Stromal cell of bone marrow (primary cell): ENCODE measurements at regions not wholly inside any gene's neighbourhood (a gene's known extent, or its start where the extent isn't known, plus 50 kb on each side); places are given as distances from the start of the nearest gene placed in this dataset.

Experiments
- DNase-seq: peaks from one replicate; pipeline ENCODE4 v3.0.0-alpha.2; 2012; ENCODE audit warnings: low read depth

- no peak for DNase-seq
Measured at GRCh38 chr4:1542516-1543320, 136.5 kb upstream of the NKX1-1 start.

GRCh38 chr4:1542226-1542490 lies 135.9 kb upstream of the NKX1-1 start:
- no peak for DNase-seq

- no peak for DNase-seq
Measured at GRCh38 chr4:1541449-1542225, 135.4 kb upstream of the NKX1-1 start.

DNA sequence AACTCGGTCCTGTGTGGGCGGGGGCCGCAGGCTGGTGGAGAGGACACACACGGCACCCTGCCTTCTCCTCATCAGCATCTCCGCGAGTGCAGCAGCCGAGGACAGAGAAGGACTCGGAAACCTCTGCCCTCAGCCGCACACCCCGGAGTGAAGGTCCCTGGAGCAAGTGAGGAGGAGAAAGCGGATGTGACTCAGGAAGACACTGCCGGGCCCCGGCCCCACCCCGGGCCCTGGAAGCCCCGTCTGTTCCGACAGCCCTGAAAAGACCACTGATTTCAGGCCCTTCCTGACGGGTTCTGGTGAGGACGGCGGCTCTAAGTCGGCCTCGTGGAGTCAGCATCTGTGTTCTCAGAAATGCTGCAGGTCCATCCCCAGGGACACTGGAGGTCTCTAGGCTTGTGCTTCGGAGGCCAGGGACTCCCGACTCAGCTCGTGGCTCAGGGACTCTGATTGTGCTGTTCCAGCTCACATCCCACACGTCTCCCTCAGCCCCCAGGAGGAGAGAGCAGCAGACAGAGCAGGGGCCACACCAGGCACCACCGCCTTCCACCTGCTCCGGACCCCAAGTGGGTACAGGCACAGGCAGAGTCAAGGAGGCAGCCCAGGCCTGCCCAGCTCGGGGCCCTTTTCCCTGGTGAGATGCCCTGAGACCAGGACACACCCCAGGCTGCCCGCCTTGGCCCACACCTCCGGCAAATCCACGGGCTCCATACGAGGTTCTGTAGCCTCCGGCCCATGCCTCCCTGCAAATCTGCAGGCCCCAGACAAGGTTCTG lies 134.5 kb upstream of the NKX1-1 start:
- DNase-seq = no peak

DNA sequence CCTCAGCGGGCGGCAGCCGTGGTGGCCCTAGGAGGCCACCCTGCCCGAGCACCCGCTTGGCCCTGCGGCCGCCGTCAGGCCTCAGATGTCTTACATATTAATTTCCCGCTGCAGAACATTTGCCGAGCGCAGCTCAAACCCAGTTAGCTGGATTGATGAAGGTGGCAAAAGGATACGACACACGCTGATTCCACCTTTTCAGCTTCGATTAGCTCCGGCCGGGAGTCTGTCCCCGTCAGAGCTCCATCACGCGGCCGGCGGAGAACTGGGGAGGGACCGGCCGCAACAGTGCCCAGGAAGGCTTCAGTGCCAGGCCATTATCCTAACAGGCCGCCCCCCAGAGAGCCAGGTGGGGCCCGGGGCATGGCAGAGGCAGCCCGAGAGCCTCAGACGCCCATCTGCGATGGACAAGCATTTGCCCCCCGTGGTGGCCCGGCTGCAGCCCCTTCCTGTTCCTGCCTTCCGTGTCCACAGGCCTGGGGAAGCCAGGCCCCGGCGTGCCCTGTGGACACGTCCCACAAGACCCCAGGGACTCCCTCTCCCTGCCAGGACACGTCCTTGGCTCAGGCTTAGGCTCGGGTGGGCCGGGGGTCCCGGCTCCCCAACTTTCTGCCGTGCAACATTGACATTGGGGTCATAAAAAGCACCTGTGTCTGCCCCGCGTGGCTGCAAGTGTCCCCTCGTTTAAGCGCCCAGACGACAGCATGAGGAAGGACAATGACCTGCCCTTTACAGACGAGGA lies 133.8 kb upstream of the NKX1-1 start:
- DNase-seq = no peak

GRCh38 chr4:1538941-1539772 lies 132.9 kb upstream of the NKX1-1 start:
- DNase-seq = no peak

GRCh38 chr4:1538096-1538410 lies 131.8 kb upstream of the NKX1-1 start:
- DNase-seq = no peak

- no peak for DNase-seq
Measured at GRCh38 chr4:1537410-1538095, 131.3 kb upstream of the NKX1-1 start.

DNA sequence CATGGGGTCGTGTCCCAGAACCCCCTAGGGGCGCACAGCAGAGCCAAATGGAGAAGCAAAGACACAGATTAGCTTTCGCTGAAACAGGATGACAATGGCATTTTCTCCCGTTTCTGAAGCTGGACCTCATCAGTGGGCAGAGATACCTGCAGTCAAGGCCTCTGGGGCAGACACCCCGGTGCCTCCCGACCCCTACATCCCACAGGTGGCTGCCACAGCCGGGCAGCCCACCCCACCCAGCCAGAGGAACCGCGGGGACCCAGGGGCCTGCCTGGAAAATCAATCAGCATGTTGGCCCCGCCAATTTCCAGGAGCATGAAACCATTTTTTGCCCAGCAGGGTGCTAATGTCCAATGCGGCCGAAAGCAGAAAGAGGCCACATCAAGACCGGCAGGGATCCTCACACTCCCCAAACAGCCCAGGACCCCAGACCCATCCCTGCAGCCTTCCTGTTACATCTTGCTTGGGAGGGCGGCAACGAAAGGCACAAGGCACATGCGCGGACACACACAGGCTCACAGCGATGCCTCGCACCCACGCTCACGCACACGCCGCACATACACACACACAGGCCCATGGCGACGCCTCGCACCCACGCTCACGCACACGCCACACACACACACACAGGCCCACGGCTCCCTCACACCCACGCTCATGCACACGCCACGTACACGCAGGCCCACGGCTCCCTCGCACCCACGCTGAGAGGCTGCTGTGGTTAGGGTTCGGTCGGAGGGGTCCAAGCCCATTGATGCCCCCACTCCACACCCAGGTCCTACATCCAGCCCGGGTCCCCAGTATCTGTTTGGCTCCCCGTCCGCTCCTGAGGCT lies 130.6 kb upstream of the NKX1-1 start:
- DNase-seq = no peak

- DNase-seq = no peak
Measured at GRCh38 chr4:1535926-1536578, 129.8 kb upstream of the NKX1-1 start.

- DNase-seq = no peak
Measured at GRCh38 chr4:1534876-1535526, 128.8 kb upstream of the NKX1-1 start.

GRCh38 chr4:1534095-1534872 lies 128.0 kb upstream of the NKX1-1 start:
- DNase-seq = no peak

- no peak for DNase-seq
Measured at GRCh38 chr4:1533501-1534064, 127.3 kb upstream of the NKX1-1 start.

- no peak for DNase-seq
Measured at GRCh38 chr4:1532549-1533395, 126.5 kb upstream of the NKX1-1 start.

- no peak for DNase-seq
Measured at GRCh38 chr4:1531683-1532548, 125.7 kb upstream of the NKX1-1 start.

- no peak for DNase-seq
Measured at GRCh38 chr4:1530356-1530755, 124.1 kb upstream of the NKX1-1 start.
